HG03066 (cell line): ENCODE measurements at regions not wholly inside any gene's neighbourhood (a gene's known extent, or its start where the extent isn't known, plus 50 kb on each side); places are given as distances from the start of the nearest gene placed in this dataset.

Experiments
- ATAC-seq: cut with Tn5 transposase; IDR thresholded peaks from one replicate; pipeline ENCODE4 v1.9.1; 2021; ENCODE audit warnings: low read depth; ENCODE audit not compliant: unreplicated experiment

DNA sequence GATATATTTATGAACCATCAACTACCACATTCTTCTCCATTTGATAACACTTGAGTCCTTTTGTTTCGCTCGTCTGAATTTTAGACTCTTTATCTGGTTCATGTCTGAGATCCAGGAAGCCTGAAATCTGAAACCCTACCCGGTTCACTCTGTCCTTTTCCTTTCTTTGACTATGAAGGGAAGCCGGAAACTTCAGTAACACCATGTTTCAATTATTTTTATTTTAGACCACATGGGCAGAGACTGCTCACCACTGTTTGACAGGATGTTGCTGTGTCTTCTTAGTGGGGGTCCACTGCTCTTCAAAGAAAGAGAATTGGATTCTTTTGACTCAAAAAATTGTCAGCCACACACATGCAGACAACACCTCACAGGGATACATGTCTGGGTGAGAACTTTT lies 331.9 kb upstream of the FLRT2 start:
- no peak for ATAC-seq

DNA sequence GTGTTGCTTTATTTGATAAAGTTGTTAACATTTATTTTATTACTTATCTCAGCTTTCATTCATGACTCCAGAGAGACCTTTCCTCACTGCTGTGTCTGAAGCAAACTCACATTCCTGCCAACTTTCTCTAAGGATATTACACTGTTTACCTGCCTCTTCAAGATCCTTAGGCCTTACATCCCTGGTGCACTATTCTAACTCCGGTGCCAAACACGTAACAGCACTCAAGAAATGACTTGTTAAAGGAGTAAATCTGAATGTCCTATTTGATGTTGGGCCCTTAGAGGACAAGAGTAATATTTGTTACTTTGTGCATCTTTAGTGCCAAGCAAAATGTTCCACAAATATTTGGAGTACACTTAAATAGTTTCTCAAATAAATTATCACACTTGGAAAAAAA lies 324.1 kb upstream of the FLRT2 start:
- ATAC-seq, result no peak

DNA sequence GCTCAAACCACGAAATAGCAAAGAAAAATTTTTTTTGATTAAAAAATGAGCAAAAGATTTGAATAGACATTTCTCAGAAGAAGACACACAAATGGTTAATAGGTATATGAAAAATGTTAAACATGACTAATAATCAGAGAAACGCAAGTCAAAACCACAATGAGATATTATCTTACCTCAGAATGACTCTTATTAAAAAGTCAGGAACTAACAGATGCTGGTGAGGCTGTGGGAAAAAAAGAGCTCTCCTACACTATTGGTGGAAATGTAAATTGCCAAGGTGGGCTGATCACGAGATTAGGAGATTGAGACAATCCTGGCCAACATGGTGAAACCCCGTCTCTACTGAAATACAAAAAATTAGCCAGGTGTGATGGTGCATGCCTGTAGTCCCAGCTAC lies 315.5 kb upstream of the FLRT2 start:
- no peak for ATAC-seq

DNA sequence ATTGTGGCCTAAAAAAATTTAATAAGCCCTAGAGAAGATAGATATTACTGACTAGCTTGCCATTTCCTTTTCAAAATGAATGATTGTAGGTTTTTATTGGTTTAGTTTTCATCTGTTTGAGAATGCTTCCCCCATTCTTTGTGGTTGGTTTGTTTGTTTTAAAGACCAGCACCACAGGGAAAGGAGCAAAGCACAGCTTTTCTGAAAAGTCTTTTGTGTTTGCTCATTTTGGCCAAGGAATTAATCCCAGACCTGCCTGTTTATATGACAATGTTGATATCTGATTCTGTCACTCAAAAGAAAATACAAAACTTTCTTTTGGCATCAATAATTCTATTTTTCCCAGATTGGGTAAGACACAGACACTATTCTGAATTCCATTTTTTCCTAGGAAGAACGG lies 312.5 kb upstream of the FLRT2 start:
- no peak for ATAC-seq

DNA sequence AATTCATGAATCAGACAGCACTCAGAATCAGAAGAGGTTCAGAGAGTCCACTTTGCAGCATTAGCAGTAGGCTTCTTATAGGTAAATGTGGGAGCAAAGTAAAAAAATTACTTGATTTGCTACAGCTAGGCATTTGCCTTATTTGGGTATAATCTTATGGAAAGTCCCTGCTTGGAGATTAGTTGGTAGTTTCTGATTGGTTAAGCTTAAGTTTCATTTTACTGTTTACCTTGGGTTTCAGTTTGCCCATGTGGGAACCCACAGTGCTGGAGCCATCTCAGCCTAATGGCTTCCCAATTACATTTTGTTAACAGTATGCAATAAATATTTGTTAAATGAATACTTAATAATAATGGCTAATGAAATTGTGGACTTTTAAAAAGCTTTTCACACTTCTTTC lies 311.0 kb upstream of the FLRT2 start:
- ATAC-seq, result no peak

DNA sequence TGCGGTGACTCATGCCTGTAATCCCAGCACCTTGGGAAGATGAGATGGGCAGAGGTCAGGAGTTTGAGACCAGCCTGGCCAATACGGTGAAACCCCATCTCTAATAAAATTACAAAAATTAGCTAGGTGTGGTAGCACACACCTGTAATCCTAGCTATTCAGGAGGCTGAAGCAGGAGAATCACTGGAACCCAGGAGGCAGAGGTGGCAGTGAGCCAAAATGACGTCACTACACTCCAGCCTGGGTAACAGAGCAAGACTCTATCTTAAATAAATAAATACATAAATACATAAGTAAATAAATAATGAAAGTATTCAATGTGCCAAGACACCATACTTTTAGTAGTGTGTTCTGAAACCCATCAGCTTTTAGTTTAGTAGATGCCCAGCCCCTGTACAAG lies 308.1 kb upstream of the FLRT2 start:
- no peak for ATAC-seq

DNA sequence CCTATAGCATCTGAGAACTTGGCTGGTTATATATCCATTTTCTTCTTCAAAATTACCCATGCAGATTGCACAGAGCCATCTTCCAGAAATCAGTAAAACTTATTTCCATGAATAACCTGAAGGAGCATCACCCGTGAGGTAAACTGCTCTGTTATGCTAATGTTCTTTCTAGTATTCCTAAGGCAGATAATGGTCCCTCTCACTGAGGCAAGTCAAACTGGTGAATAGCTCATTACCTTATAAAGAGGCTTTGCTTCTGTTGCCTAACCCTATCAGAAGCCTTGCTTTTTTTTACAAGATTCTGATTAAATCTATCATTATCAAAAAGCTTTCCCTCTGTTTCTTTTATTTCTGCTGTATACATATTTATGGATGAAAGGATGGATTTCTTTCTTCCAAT lies 307.6 kb upstream of the FLRT2 start:
- ATAC-seq, result no peak

DNA sequence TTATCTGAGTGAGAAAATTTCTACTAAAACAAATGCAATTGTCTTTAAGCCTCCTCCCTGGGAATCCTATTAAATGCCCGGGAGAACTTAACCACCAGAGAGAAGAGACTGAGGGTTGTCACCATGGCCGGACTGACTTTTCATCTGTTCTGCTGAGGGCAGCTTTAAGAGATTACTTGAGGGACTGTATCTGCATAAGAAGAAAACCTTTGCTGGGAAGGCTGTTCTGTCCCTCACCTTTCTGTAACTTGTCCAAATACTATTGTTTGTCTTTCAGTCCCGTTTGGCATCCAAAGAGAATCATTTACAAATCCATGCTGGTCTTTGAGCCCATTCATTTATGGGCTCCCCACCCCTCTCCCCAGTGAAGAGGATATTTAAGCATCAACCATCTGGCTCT lies 306.3 kb upstream of the FLRT2 start:
- ATAC-seq, result no peak

DNA sequence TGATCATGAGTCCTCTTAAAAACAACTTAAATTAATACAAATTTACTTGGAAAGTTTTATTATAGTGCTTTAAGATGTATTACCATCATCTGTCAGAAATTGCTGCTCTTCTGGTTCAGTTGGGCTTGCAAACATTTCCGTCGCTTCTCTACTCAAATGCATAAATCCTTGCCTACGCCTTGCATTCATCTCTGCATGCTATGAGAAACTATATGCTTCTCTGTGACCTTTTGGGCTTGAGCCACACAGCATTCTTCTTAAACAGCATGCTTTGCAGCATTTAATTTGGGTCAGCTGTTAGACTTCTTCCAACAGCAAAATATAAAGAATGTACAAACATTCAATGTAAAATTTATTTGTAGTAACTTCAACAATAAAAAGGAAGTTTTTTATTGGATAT lies 305.7 kb upstream of the FLRT2 start:
- ATAC-seq, result no peak

DNA sequence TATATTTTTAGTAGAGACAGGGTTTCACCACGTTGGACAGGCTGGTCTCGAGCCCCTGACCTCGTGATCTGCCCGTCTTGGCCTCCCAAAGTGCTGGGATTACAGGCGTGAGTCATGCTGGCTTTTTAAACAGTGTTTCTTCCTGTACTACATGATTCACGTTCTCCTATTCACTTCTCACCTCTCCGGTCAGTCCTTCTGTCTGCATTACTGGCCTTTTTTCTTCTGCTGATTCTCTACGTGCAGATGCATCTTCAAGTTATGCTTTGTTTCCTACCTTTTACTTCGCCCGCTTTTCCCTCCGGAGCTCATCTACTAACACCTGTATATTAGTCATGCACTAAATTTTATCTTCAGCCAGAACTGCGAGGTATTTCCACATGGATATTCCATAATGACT lies 296.2 kb upstream of the FLRT2 start:
- no peak for ATAC-seq

DNA sequence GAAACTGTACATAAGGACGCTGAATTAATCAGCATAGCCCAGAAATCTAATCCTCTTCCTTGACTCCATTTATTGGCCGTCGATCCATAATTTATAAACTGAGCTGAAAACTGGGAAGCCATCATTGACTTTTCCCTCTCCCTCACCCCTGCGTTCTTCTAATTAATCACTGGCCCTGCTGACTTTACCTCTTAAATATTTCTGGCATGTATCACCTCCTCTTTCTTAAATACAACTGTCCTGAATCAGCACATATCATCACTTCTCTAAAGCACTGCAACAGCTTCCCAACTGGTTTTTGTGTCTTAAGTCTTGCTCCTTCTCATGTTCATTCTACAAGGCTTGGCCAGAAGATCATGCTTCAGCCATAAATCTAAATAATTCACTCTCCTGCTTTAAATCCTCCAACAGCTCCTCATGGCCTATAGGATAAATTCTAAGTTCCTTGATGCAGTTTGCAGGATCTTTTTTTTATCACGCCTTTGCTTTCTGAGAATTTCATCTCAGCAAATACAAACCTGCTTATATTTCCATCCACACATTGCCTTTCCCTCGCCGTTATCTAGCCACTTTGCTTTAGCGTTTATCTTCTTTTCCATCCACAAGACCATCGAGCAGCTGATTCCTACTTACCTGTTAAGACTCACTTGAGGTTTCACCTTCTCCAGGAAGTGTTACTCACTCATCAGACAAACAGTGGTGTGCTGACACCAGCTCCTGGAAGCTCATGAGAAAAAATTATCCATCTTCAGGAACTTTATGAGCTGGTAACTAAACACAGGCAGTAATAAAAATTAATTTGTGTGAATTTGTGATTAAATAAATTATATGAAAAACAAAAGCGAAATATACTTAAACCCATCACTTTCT lies 295.6 kb upstream of the FLRT2 start:
- ATAC-seq, result no peak

DNA sequence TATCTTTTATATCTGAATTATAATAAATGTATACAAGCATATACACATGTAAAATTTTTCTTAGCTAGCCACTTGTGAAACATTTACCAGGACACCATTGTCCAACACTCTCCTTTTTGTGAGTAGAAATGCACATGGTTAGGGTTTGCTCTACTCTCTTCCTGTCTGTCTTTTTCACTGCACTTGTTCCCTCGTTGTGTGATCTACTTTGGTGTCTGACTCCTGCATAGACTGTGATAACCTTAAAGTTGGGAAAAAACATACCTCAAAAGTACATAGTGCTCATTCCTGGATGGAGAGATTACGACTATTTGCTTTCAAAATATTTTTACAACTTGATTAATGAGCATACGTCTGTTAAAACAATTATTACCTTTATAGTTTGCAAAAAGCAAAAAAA lies 294.1 kb upstream of the FLRT2 start:
- no peak for ATAC-seq

DNA sequence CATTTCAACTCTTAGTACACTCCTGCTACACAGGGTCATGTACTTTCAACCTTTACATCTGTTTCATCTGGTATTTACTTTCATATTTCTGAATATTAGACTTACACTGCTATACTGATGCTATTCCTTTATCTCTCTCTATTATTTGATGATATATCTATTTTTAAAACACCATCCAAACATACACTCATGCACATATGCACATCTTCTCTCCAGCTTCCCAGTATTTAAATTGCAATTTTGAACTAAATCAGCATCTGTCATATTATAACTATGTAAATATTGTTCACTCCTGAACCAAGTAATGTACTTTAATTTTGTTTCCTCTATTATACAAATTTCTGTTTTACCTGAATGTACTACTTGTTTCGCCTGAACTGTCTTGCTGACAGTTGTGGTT lies 293.6 kb upstream of the FLRT2 start:
- ATAC-seq, result no peak

DNA sequence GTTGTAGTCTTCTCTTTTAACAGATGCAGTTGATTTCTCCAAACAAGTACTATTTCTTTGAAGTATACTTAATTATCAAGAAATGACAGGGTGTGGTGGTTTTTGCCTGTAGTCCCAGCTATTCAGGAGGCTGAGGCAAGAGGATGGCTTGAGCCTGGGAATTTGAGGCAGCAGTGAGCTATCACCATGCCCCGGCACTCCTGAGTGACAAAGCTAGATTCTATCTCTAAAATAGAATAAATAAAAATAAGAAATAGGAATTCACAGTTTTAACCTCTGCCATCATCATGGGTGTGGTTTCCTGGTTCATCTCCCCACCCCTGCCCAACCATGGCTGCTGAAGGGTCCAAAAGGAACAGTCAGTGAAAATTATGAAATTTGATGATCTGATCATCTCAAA lies 290.2 kb upstream of the FLRT2 start:
- no peak for ATAC-seq

DNA sequence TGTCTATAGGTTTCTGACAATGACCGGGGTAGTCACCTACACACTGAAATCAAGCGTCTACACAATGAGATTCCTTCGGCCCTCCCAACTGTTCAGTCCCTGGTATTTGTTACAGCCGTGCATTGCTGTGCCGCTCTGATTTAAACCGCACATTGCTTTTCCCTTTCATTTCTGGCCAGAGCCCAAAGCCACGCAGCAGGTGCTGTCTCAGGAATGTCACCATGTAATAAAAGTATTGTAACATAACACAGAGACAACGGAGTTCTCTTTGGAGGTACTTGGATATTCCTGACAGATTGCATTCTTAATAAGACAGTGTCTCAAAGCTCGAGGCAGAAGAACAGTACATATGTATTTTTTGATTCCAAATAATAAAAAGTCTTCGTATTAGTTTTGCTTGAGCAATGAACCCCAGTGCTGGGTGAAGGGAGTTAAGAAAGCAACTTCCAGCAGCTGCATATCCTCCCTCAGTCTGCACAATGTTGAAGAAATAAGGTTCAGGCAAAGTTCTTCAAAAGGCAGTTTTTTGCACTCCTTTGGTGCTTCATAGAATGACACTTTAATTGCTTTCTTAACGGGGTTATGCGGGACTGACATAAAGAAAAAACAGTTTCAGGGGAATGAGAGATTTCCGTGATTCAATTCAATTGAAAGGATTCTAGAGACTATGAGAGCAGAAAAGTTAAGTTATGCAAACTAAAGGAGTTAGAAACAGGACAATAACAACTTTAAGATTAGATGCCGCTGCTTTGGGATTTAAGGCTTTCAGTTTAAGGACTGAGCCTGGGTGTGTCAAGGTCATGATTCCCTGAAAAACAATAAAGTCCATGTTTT lies 288.7 kb upstream of the FLRT2 start:
- no peak for ATAC-seq

DNA sequence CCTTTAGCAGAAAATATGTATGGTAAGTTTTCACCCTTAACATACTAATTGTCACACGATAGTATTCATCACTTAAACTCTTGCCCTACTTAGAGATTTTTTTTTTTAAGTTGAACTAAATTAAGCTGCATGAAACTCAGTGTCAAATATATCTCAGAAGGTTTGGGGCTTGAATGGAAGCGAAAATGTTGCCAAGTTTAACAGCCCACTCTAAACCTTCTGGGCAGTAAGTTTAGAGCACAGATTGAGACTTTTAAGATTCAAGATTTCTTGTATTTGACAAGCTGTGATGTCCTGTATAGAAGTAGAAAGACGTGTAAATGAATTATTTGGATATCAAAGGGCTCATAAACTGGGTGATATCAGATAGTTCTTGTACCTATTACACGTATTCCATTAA lies 287.3 kb upstream of the FLRT2 start:
- no peak for ATAC-seq

DNA sequence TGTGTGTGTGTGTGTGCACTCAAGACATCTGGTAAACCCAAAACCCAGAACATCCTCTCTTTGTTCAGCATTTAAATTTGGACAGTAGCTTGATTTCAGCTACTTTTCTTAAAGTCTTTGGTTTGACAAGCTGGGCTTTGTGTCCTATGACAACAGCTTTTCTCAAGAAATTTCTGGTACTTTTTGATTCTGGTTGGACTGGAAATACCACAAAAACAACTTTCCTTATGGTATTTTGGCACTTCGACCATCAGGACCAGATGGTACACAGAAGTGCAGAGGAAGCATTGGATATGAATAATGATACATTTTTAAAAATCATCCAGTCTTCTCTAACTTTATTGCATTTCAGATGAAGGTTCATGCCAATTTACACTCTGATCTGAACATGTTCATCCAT lies 286.6 kb upstream of the FLRT2 start:
- no peak for ATAC-seq

DNA sequence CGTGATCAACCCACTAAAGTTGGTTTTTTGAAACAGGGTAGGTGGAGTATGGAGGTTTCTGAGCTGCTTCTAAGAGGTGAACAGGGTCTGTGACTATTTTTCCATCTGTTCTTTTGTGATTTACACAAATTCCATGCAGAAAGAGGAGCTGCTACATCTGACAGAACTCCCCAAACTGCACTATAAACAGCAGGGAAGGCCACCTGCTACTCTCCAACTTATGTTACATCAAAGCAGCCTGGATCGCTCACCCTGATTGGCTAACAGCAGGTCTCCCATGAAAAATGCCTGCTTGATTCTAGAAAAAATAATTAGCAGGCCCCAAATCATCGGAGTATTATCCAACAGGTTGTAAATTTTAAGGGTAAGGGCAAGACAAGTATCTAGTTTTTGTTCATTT lies 282.9 kb upstream of the FLRT2 start:
- no peak for ATAC-seq

DNA sequence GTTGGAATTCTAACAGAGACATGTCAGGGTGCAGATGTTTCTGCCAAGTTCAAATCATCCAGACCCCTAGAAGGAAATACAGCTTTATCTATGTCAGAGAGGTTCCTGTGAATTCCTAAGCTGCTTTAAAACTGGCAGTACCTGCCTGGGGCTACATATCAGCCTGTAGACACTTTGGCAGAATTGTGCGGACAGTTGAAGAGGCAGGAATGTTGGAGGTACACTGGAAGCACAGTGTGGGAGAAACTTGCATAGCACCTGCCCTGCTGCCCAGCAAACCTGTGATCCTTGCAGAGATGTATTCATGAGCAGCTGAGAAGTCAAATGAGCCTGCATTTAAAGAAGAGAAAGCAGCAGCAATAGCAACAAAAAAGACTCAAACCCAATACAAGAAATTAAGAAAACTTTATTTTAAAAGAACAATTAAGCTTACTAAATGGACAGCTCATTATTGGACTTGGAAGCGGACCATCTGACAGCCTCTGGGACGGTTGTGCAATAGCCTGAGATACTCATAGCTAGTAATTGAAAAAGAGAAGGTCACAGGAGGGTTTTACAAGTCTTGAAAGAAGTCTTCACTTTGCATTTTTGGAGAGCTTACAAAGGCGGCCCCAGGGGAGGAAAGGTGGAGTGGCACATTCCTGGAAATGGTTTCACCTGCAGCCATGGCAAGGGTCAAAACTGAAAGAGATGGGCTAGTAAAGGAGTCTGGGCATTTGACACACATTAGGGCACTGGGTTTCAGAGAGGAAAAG lies 280.9 kb upstream of the FLRT2 start:
- no peak for ATAC-seq

DNA sequence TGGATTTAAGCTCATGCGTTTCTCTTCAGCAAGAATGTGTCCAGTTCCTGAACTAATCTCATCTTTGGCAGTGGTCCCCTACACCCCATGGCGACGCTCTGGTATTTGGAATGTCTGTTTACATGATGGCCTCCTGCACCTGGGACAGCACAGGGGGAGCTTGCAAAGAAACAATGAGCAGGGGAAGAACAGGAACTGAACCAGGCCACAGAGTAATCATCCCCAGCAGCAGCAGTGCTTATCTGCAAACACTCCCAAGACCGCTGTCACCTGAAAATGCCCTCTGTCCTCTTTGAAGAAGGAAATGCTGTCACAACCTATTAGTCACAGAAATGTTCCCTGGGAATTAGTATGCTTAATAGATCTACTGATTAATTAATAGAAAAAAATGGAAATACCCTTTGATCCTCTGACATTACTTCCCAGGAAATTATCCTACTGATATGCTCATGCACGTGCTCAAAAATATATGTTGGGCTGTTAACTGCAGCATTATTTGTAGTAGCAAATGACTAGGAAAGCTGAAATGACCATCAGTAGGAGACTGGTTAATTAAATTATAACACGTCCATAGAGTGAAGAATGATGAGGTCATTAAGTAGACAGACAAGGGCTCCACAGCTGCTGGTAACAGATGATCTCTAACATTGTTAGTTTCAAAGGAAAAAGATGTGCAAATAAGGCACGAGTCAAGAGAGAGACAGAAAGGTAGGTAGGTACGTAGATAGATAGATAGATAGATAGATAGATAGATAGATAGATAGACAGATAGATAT lies 279.3 kb upstream of the FLRT2 start:
- ATAC-seq, result no peak

DNA sequence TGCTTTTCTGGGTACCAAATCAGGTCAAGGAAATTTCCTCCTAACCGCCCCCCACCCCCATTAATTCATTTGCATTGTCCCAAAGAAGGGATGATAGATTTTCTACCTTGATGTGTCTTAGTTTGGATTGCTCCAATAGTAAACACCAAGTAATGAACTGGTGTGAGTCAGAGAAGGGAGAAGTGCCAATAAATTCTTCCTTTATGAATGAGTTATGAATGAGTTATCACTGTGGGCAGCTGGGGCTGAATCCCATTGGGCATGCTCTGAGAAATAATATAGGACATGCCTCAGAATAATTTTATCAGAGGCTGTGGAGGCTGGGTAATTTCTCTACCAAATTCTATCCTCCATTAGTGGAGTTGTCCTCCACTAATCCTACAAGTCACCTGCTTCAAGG lies 277.9 kb upstream of the FLRT2 start:
- ATAC-seq, result no peak
